GM19025 (cell line): ENCODE measurements at regions not wholly inside any gene's neighbourhood (a gene's known extent, or its start where the extent isn't known, plus 50 kb on each side); places are given as distances from the start of the nearest gene placed in this dataset.

Experiments
- ATAC-seq: cut with Tn5 transposase; IDR thresholded peaks from one replicate; pipeline ENCODE4 v1.9.1; 2021; ENCODE audit warnings: mild to moderate bottlenecking, low read depth, moderate library complexity; ENCODE audit not compliant: unreplicated experiment

DNA sequence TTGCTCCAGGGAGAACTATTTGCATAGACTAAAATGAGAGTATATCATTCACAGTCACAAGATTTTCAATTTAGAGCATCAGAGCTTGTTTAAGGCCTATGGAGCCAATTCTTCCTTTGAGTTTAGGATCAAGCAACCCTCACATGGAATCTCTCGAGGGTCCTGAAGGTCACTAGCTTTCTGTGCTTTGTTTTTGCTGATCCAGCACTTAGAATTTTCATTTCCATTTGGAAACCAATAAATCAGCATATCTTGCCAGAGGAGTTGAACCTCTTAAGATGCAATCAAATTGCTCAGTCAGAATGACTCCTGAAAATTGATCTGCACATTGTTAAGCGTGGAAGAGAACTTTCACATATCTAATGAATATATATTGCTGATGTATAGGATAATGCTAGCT, 1039.6 kb downstream of the PDHA2 start:
- ATAC-seq: no peak

DNA sequence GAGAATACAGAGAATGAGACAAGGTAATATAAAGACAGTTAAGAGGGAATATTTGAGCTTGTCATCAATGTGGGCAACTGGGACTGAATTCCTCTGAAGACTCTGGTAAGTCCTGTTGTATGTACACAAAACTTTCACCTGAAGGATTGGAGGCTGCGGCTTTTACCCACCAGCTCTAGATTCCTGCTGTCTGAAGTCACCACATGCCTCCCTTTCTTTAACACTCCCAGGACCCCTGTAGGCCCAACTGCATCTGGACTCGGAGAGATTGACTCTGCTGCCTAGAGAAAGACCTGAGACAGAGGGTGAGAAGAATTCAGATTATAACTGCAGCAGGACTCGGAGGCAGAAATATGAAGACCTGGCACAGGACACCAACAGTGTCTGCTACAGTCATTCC, 1048.0 kb downstream of the PDHA2 start:
- no peak for ATAC-seq

GRCh38 chr4:96894621-96895020, 1054.7 kb downstream of the PDHA2 start:
- ATAC-seq: no peak

DNA sequence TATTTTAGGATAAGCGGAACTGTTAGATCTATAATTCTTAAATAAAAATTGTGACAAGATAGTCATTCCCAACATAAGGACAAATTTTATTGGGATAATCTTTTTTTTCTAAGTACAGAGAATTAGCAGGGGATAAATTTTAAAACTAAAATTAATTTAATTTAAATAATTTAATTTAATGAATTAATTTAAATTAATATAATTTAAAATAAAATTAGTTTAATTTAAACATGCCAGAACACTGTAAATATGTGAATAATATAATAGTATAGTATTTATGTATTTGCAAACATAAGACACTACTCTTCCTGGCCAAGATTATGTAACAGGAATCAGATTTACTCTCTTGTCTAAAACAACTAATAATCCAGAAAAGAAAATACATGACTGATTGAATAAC, 1055.9 kb downstream of the PDHA2 start:
- no peak for ATAC-seq

DNA sequence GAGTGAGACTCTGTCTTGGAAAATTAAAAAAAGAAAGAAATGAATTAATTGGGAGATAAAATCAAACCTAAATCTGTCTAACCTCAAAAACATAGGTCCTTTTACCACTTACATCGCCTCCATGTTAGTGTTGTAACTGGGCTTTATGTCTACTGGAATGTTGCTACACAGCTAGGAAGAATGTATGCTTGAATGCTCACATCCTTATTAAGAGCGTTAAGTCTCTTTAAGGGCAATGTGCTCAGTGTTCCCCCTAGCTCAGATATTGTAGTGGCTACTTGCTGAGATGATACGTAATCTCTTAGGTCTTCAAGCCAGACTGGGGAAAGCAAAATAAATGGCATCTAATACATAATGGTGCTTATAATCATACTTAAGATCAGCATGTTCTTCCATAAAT, 1072.8 kb downstream of the PDHA2 start:
- no peak for ATAC-seq

GRCh38 chr4:96913441-96914080, 1073.7 kb downstream of the PDHA2 start:
- ATAC-seq: no peak

DNA sequence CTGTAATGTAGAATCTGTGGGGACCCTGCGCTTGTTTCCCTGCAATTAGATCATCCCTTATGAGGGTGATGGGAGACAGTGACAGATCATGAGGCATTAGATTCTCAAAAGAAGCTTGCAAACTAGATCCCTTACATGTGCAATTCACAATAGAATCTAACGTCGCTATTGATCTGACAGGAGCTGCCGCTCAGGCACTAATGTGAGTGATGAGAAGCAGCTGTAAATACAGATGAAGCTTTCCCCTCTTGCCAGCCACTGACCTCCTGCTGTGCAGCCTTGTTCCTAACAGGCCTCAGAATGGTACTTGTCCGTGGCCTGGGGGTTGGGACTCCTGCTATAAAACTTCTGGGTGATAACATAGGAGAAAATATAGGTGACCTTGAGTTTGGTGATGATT, 1076.8 kb downstream of the PDHA2 start:
- ATAC-seq: no peak

GRCh38 chr4:96936886-96937285, 1097.0 kb downstream of the PDHA2 start:
- no peak for ATAC-seq

GRCh38 chr4:96946552-96946951, 1106.7 kb downstream of the PDHA2 start:
- no peak for ATAC-seq

DNA sequence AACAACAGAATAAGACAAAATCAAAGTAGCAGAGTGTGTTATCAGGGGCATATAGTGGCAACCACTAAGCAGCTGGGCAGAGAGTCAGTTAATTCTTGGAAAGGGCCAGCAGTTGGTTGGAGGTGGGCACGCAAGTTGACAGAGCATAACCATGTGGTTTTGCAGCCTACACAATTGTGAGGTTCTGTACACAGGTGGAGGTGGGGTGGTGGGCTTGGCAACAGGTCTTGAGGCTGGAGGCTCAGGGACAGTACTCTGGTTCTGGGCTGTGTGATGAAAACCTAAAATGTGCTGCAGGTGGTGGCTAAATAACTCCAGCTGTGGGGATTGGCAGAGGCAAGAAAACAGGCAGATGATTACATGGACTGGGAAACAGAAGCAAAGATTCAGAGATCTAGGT, 1112.7 kb downstream of the PDHA2 start:
- ATAC-seq: no peak

GRCh38 chr4:96955226-96955625, 1115.3 kb downstream of the PDHA2 start:
- ATAC-seq: no peak

- no peak for ATAC-seq
Measured at GRCh38 chr4:96955691-96956090, 1115.8 kb downstream of the PDHA2 start.

DNA sequence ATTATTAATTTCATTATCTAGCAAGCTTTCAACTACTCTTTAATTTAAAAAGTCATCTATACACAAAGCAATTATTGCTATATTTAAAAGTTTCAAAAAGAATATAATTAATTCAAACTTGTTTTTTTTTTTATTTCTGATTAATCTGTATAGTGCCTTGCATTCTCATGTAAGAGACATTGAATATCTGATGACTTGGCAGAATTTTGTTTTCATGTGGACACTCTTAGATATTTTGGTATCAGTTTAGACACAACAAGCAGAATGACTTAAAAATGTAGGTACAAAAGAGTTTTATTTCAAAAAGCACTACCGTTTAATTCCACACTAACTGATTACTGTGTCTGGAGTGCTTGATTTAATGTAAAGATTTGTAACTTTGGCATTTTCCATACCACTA, 1129.6 kb downstream of the PDHA2 start:
- no peak for ATAC-seq

- ATAC-seq: no peak
Measured at GRCh38 chr4:96972920-96973319, 1133.0 kb downstream of the PDHA2 start.

DNA sequence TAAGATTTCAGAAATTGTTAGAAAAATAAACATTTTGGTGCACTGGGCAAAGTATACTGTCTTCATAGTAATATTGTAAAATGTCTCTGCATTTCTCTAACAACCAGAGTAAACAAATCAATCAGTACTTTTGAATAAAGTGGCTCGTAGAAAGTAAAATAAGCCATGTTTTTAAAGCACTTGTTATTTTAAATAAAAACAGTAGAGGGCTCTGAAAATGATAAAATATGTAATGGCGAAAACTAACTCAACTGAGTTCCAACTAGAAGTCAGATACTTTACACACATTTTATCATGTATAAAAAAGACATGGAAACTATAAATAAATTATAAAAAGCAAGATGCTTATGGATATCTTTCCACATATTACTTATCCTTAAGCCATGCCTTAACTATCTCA, 1134.4 kb downstream of the PDHA2 start:
- no peak for ATAC-seq

- ATAC-seq: no peak
Measured at GRCh38 chr4:96983830-96984229, 1143.9 kb downstream of the PDHA2 start.

- no peak for ATAC-seq
Measured at GRCh38 chr4:96986816-96987215, 1146.9 kb downstream of the PDHA2 start.

DNA sequence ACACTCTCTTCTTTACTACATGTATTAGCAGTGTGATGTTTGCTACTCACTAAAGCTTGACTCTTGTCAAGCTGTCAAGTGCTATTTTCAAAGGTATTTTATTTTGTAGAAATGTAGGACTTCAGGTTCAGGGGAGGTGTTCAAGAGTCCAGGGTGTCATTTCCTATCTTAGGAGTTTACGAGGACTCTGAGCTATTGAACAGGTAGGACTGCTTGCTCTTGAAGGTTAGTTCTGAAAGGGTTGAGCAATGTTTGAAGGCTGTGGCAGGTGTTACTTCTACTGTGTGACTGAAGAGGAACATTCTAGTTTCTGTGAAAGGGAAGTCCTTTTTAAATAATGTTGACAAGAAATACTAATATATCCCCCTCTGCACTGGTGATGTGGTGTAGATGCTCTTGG, 1151.2 kb downstream of the PDHA2 start:
- no peak for ATAC-seq

- ATAC-seq: no peak
Measured at GRCh38 chr4:96992443-96992842, 1150.8 kb downstream of the STPG2 start.

DNA sequence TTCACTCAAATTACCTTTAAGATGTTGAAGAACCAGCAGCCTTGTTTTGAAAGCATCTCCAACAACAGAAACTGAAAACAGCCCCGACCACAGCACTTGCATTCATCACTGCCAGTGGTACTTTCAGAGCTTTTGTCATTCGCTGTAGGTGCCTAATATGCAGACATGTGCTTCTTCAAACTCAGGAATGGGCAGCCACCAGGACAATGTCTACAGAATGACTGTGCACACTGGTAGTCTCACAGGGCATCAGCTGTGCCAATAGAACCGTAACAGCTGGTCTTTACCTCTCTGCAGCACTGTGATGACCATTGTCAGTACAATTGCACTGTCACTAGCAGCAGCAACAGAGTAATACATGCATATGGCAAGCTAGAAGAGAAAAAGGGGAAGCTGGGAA, 1149.7 kb downstream of the STPG2 start:
- ATAC-seq: no peak

- ATAC-seq: no peak
Measured at GRCh38 chr4:97003715-97004114, 1139.6 kb downstream of the STPG2 start.

- no peak for ATAC-seq
Measured at GRCh38 chr4:97013309-97013708, 1130.0 kb downstream of the STPG2 start.

DNA sequence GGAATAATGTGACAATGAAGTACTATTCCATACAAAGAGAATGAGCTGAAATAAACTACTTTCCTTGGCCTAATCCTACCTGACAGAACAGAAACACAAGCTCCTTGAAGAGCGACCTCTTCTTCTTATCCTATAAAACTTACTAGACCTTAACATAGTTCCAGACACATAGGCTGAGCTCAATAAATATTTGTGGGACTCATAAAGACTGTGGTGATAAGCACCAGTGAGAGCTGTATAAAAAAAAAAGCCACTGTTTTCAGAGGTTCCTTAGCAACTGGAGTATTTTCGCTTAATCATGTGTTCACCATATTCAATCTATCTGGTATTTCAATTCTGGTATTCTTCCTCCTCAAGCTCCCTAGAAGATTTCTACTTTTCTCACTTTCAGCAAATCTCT, 1129.6 kb downstream of the STPG2 start:
- ATAC-seq: no peak
